Thymus (tissue), 11 donors: ENCODE measurements at regions not wholly inside any gene's neighbourhood (a gene's known extent, or its start where the extent isn't known, plus 50 kb on each side); places are given as distances from the start of the nearest gene placed in this dataset.

Experiments
- DNase-seq, 9 donors: peaks; one replicate each; pipeline ENCODE4 v3.0.0-alpha.2; 2013; ENCODE audit warnings: low spot score in 9 of 9, low read depth in 6 of 9, missing footprints in 1 of 9
- H3K27ac ChIP-seq, 2 donors: one replicate each; pipeline ENCODE4 v1.5.1; 2013; ENCODE audit warnings: control low read depth in 1 of 2, low read depth in 1 of 2, low read length in 1 of 2, mild to moderate bottlenecking in 1 of 2, moderate library complexity in 1 of 2
- H3K27me3 ChIP-seq, 2 donors: one replicate each; pipeline ENCODE4 v1.5.1; 2013; ENCODE audit warnings: low read length in 1 of 2; ENCODE audit not compliant: control insufficient read depth in 2 of 2, insufficient read depth in 1 of 2
- H3K36me3 ChIP-seq, 2 donors: one replicate each; pipeline ENCODE4 v1.5.1; 2013; ENCODE audit warnings: low read length in 1 of 2, mild to moderate bottlenecking in 1 of 2, moderate library complexity in 1 of 2; ENCODE audit not compliant: control insufficient read depth in 2 of 2, insufficient read depth in 2 of 2
- H3K4me1 ChIP-seq, 2 donors: one replicate each; pipeline ENCODE4 v1.5.1; 2013; ENCODE audit warnings: low read length in 2 of 2; ENCODE audit not compliant: control insufficient read depth in 2 of 2, insufficient read depth in 2 of 2
- H3K4me3 ChIP-seq, 2 donors: one replicate each; pipeline ENCODE4 v1.5.1; 2013; ENCODE audit warnings: low read length in 2 of 2, control low read depth in 1 of 2, mild to moderate bottlenecking in 1 of 2
- H3K9me3 ChIP-seq, 2 donors: one replicate each; pipeline ENCODE4 v1.5.1; 2013; ENCODE audit warnings: low read length in 1 of 2, mild to moderate bottlenecking in 1 of 2; ENCODE audit not compliant: control insufficient read depth in 2 of 2, insufficient read depth in 1 of 2
- WGBS: extraction: QIAGEN DNeasy Blood & Tissue Kit; methylation state at CpG from one replicate; pipeline ENCODE4 v1.1.7; 2013; 5-methylcytosine and 5-hydroxymethylcytosine counted together
- donor health status: healthy.

GRCh38 chr4:106503116-106504050, 134.8 kb upstream of the GIMD1 start:
- Histone ChIP-seq H3K27me3 (no peaks in the 10 kb centered on the region), H3K9me3 (no peaks in the 10 kb centered on the region), H3K36me3 (no peaks in the 10 kb centered on the region), H3K4me1 (no peaks in the 10 kb centered on the region), H3K4me3 (no peak overlapping the region), H3K27ac (no peak overlapping the region)
- 85% methylated on average over 3 of the region's 3 CpGs for WGBS
- no peak for DNase-seq

DNA sequence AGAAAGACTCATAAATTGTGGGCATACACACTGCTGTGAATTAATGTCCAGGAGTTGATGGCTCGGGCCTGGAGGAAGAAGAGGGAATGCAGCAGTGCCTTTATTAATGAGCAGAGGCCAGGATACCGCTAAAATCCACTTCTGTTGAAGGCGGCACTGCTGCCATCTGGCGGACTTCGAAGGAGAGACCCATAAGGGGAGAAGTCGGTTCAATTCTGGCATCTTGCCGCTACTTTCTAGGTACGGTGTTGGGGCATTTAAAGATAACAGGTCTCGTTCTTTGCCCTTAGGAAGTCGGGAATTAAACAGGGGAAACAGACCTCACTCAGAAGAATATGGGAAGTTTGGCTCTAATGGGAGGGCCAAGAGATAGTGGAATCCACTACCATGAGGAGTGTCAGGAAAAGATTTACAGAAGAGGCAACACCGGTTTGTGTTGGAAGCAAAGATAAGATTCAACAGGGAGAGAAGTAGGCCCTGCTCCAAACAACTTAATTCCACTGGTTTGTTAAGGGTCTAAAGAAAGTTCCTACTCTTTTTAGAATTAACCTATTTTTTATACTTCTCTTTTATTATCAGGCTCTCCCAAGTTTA, 133.6 kb upstream of the GIMD1 start:
- Histone ChIP-seq H3K27ac (no peak overlapping the region), H3K27me3 (no peaks in the 10 kb centered on the region), H3K4me1 (no peaks in the 10 kb centered on the region), H3K4me3 (no peak overlapping the region), H3K36me3 (no peaks in the 10 kb centered on the region), H3K9me3 (no peaks in the 10 kb centered on the region)
- peak in 6 of 9 donors; percentile 0 to 50 (median 29) for DNase-seq
- 16% methylated on average over 11 of the region's 11 CpGs for WGBS

DNA sequence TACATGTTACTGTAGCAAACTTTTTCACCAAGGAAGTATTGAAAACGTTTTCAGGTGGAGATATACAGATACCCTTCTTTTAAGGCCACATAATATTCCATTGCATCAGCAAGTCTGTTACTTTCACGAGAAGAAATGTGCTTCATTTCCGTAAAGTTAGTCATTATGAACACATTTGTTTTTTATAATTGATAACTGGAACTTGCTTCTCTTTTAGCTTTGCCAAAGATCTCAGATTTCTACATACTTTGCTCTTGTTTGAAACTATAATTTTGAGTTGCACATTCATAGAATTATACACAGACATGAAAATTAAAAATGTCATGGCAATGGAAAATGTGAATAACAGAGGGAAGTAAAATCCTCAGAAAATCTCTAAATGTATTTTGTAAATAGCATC, 128.7 kb upstream of the GIMD1 start:
- H3K9me3 ChIP-seq = no peaks in the 10 kb centered on the region
- no peak for DNase-seq
- WGBS = 82% methylated on average over 3 of the region's 3 CpGs

GRCh38 chr4:106496061-106496460, 127.5 kb upstream of the GIMD1 start:
- no peaks in the 10 kb centered on the region for H3K27me3 ChIP-seq
- H3K36me3 ChIP-seq = no peaks in the 10 kb centered on the region
- H3K9me3 ChIP-seq = no peaks in the 10 kb centered on the region
- H3K4me1 ChIP-seq = no peaks in the 10 kb centered on the region
- H3K4me3 ChIP-seq = no peak overlapping the region
- DNase-seq = no peak
- H3K27ac ChIP-seq = no peak overlapping the region

More for the DNA sequence above, 128.7 kb upstream of the GIMD1 start:
- no peaks in the 10 kb centered on the region for H3K27me3 ChIP-seq
- no peak overlapping the region for H3K27ac ChIP-seq
- H3K36me3 ChIP-seq = no peaks in the 10 kb centered on the region
- no peak overlapping the region for H3K4me3 ChIP-seq
- H3K4me1 ChIP-seq = no peaks in the 10 kb centered on the region

GRCh38 chr4:106495476-106495875, 126.9 kb upstream of the GIMD1 start:
- H3K36me3 ChIP-seq = no peaks in the 10 kb centered on the region
- no peaks in the 10 kb centered on the region for H3K27me3 ChIP-seq
- H3K4me1 ChIP-seq = no peaks in the 10 kb centered on the region
- no peaks in the 10 kb centered on the region for H3K9me3 ChIP-seq
- DNase-seq = no peak
- H3K4me3 ChIP-seq = no peak overlapping the region
- H3K27ac ChIP-seq = no peak overlapping the region
- 96% methylated on average over 5 of the region's 5 CpGs for whole genome bisulfite sequencing

- no peaks in the 10 kb centered on the region for H3K36me3 ChIP-seq
- H3K27me3 ChIP-seq = no peaks in the 10 kb centered on the region
- no peak for DNase-seq
- H3K27ac ChIP-seq = no peak overlapping the region
- no peak overlapping the region for H3K4me3 ChIP-seq
- WGBS = 91% methylated on average over 1 of the region's 1 CpG
- no peaks in the 10 kb centered on the region for H3K4me1 ChIP-seq
- no peaks in the 10 kb centered on the region for H3K9me3 ChIP-seq
These were observed 125.5 kb upstream of the GIMD1 start for GRCh38 chr4:106494066-106494465.

- no peaks in the 10 kb centered on the region for H3K27me3 ChIP-seq
- no peak overlapping the region for H3K27ac ChIP-seq
These were observed 124.5 kb upstream of the GIMD1 start for GRCh38 chr4:106493086-106493485.

GRCh38 chr4:106486533-106486932, 118.0 kb upstream of the GIMD1 start:
- H3K4me1 ChIP-seq = no peaks in the 10 kb centered on the region

More at GRCh38 chr4:106493086-106493485, 124.5 kb upstream of the GIMD1 start:
- Histone ChIP-seq H3K36me3 (no peaks in the 10 kb centered on the region), H3K4me1 (no peaks in the 10 kb centered on the region), H3K9me3 (no peaks in the 10 kb centered on the region), H3K4me3 (no peak overlapping the region)
- no peak for DNase-seq

DNA sequence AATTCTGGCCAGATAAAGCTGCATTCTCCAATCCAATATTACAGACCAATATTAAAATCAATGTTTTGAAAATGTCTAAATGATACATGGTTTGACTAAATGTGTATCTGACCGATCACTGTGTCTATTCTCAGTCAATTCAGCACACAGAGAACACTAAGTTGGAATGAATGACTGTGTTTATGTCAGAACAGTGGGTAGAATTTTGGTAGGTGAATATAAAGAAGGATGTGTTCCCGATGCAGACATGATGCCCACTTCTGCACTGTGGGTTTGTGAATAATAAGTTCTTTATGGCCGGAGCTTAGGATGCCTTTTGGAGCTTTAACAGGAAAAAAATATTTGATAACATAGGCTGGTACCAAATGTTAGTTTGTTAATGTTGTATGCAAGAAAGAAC, 113.2 kb upstream of the GIMD1 start:
- WGBS = 75% methylated on average over 3 of the region's 3 CpGs
- Histone ChIP-seq H3K4me1 (no peaks in the 10 kb centered on the region), H3K27ac (no peak overlapping the region), H3K36me3 (no peaks in the 10 kb centered on the region), H3K9me3 (no peaks in the 10 kb centered on the region), H3K4me3 (no peak overlapping the region), H3K27me3 (no peaks in the 10 kb centered on the region)
- no peak for DNase-seq

More at GRCh38 chr4:106486533-106486932, 118.0 kb upstream of the GIMD1 start:
- no peak overlapping the region for H3K4me3 ChIP-seq
- 63% methylated on average over 2 of the region's 2 CpGs for WGBS
- H3K9me3 ChIP-seq = no peaks in the 10 kb centered on the region
- no peak overlapping the region for H3K27ac ChIP-seq
- H3K36me3 ChIP-seq = no peaks in the 10 kb centered on the region
- H3K27me3 ChIP-seq = no peaks in the 10 kb centered on the region
- DNase-seq = no peak
